GM12872 (cell line): ENCODE measurements at regions not wholly inside any gene's neighbourhood (a gene's known extent, or its start where the extent isn't known, plus 50 kb on each side); places are given as distances from the start of the nearest gene placed in this dataset.

Source experiments
- CTCF ChIP-seq: IDR thresholded peaks from 3 replicates; pipeline ENCODE4 v1.5.1; 2011; ENCODE audit warnings: low read depth, mild to moderate bottlenecking, low read length, moderate library complexity; ENCODE audit not compliant: insufficient read depth

- no peak for TF ChIP-seq CTCF
Observed at GRCh38 chr20:4095639-4096038, 53.0 kb upstream of the SMOX start.

GRCh38 chr20:4091490-4092479 is 56.8 kb upstream of the SMOX start:
- TF ChIP-seq CTCF = peak; percentile 67

GRCh38 chr20:4090756-4091489 is 57.7 kb upstream of the SMOX start:
- no peak for TF ChIP-seq CTCF

- no peak for TF ChIP-seq CTCF
Observed at GRCh38 chr20:4089756-4090487, 58.7 kb upstream of the SMOX start.

GRCh38 chr20:4088766-4089165 is 59.9 kb upstream of the SMOX start:
- no peak for TF ChIP-seq CTCF

GRCh38 chr20:4087923-4088322 is 60.7 kb upstream of the SMOX start:
- TF ChIP-seq CTCF = no peak
